BJ (cell line): ENCODE measurements at regions not wholly inside any gene's neighbourhood (a gene's known extent, or its start where the extent isn't known, plus 50 kb on each side); places are given as distances from the start of the nearest gene placed in this dataset.
"Not testable (repeated sequence)": the region's sequence is repeated elsewhere in the genome, so short reads cannot be mapped to it uniquely, and the experiment has no call there.

ENCODE experiments used
- CTCF ChIA-PET: fragments of 350-600 bp; formaldehyde crosslinking; extraction: SDS; loops from one replicate; lab custom pipeline; 2021; ENCODE audit warnings: antibody characterized with exemption, inconsistent platforms; lab: Yijun Ruan, JAX
- POLR2A ChIA-PET: fragments of 300-600 bp; sonication (Branson Sonifier 250); formaldehyde crosslinking; extraction: SDS; loops from one replicate; lab custom pipeline; 2021; ENCODE audit warnings: antibody characterized with exemption; lab: Charles Lee
- DNase-seq: peaks from one replicate; pipeline ENCODE4 v3.0.0-alpha.2; 2011; ENCODE audit warnings: low read depth
- H3K27me3 ChIP-seq: 2 replicates; pipeline ENCODE4 v1.6.0; 2011; ENCODE audit warnings: low read length; ENCODE audit not compliant: control insufficient read depth, insufficient read depth
- H3K36me3 ChIP-seq: 2 replicates; pipeline ENCODE4 v1.5.1; 2011; ENCODE audit warnings: low read length; ENCODE audit not compliant: control insufficient read depth, insufficient read depth
- H3K4me3 ChIP-seq: 2 replicates; pipeline ENCODE4 v1.5.1; 2011; ENCODE audit warnings: low read depth, mild to moderate bottlenecking, control low read depth, low read length
- CTCF ChIP-seq: IDR thresholded peaks from 2 replicates; pipeline ENCODE4 v1.5.1; 2011; ENCODE audit warnings: low read depth, mild to moderate bottlenecking, control low read depth, inconsistent platforms, low read length, moderate library complexity; ENCODE audit not compliant: insufficient read depth

- no peak for DNase-seq
- no peak for TF ChIP-seq CTCF
- Histone ChIP-seq H3K27me3 (no peaks in the 10 kb centered on the region), H3K4me3 (no peak overlapping the region), H3K36me3 (no peaks in the 10 kb centered on the region)
- ChIA-PET POLR2A (no interaction called here), CTCF (interaction anchor here (0.5 to 1.0 kb wide), 2 partner anchors 49 to 161 kb away, joined by 3 read pairs; no protein-coding TSS in a partner anchor)
Observed at GRCh38 chr4:14918336-14918735, 83.9 kb upstream of the CPEB2 start.

- DNase-seq = no peak
- no peak for TF ChIP-seq CTCF
- H3K4me3 ChIP-seq = no peak overlapping the region
- H3K36me3 ChIP-seq = no peaks in the 10 kb centered on the region
- ChIA-PET CTCF (no interaction called here), POLR2A (no interaction called here)
- no peaks in the 10 kb centered on the region for H3K27me3 ChIP-seq
Observed at GRCh38 chr4:14919785-14920184, 82.5 kb upstream of the CPEB2 start.

GRCh38 chr4:14920237-14920636 lies 82.0 kb upstream of the CPEB2 start:
- POLR2A ChIA-PET = no interaction called here
- H3K4me3 ChIP-seq = no peak overlapping the region
- H3K36me3 ChIP-seq = no peaks in the 10 kb centered on the region
- CTCF ChIA-PET = no interaction called here
- no peak for DNase-seq
- no peak for TF ChIP-seq CTCF
- H3K27me3 ChIP-seq = no peaks in the 10 kb centered on the region

- no peak for TF ChIP-seq CTCF
- ChIA-PET CTCF (no interaction called here), POLR2A (no interaction called here)
Observed at GRCh38 chr4:14920759-14921320, 81.4 kb upstream of the CPEB2 start.

GRCh38 chr4:14921781-14922180 lies 80.5 kb upstream of the CPEB2 start:
- H3K4me3 ChIP-seq, DNase-seq, CTCF ChIA-PET, H3K27me3 ChIP-seq, H3K36me3 ChIP-seq, POLR2A ChIA-PET: not testable (repeated sequence)

More at GRCh38 chr4:14920759-14921320, 81.4 kb upstream of the CPEB2 start:
- H3K27me3 ChIP-seq = no peaks in the 10 kb centered on the region
- no peak overlapping the region for H3K4me3 ChIP-seq
- no peaks in the 10 kb centered on the region for H3K36me3 ChIP-seq
- DNase-seq = no peak

GRCh38 chr4:14924076-14924811 lies 78.0 kb upstream of the CPEB2 start:
- POLR2A ChIA-PET = no interaction called here
- TF ChIP-seq CTCF = no peak
- H3K27me3 ChIP-seq = no peaks in the 10 kb centered on the region; the same call in 1 of the 2 replicates

More at GRCh38 chr4:14924076-14924811, 78.0 kb upstream of the CPEB2 start:
- H3K4me3 ChIP-seq = no peak overlapping the region
- H3K36me3 ChIP-seq = no peaks in the 10 kb centered on the region
- no peak for DNase-seq
- CTCF ChIA-PET = no interaction called here
